AG09319 (cell line): ENCODE measurements at regions not wholly inside any gene's neighbourhood (a gene's known extent, or its start where the extent isn't known, plus 50 kb on each side); places are given as distances from the start of the nearest gene placed in this dataset.
"Not testable (repeated sequence)": the region's sequence is repeated elsewhere in the genome, so short reads cannot be mapped to it uniquely, and the experiment has no call there.

Experiments used
- DNase-seq: peaks from one replicate; pipeline ENCODE4 v3.0.0-alpha.2; 2010; ENCODE audit warnings: low read depth; ENCODE audit errors: extremely low read depth
- CTCF ChIP-seq: IDR thresholded peaks from 2 replicates; pipeline ENCODE4 v1.5.1; 2011; ENCODE audit warnings: low read depth, mild to moderate bottlenecking, inconsistent platforms, low read length, moderate library complexity

- no peak for DNase-seq
- TF ChIP-seq CTCF, result no peak
These were observed 151.3 kb downstream of the USP46 start for GRCh38 chr4:52507774-52508173.

GRCh38 chr4:52510939-52511565 lies 148.0 kb downstream of the USP46 start:
- TF ChIP-seq CTCF, result no peak
- no peak for DNase-seq

GRCh38 chr4:52511825-52512224 lies 147.3 kb downstream of the USP46 start:
- DNase-seq, result no peak
- TF ChIP-seq CTCF, result no peak

GRCh38 chr4:52512291-52512690 lies 146.8 kb downstream of the USP46 start:
- no peak for TF ChIP-seq CTCF

GRCh38 chr4:52522093-52522492 lies 137.0 kb downstream of the USP46 start:
- DNase-seq, result not testable (repeated sequence)

More at GRCh38 chr4:52512291-52512690, 146.8 kb downstream of the USP46 start:
- DNase-seq, result no peak

- no peak for TF ChIP-seq CTCF
- DNase-seq, result no peak
These were observed 129.1 kb downstream of the USP46 start for GRCh38 chr4:52529983-52530382.

GRCh38 chr4:52535793-52536192 lies 123.3 kb downstream of the USP46 start:
- no peak for DNase-seq
- TF ChIP-seq CTCF, result no peak
